ENCODE measurements at regions not wholly inside any gene's neighbourhood (a gene's known extent, or its start where the extent isn't known, plus 50 kb on each side); places are given as distances from the start of the nearest gene placed in this dataset.

DNA sequence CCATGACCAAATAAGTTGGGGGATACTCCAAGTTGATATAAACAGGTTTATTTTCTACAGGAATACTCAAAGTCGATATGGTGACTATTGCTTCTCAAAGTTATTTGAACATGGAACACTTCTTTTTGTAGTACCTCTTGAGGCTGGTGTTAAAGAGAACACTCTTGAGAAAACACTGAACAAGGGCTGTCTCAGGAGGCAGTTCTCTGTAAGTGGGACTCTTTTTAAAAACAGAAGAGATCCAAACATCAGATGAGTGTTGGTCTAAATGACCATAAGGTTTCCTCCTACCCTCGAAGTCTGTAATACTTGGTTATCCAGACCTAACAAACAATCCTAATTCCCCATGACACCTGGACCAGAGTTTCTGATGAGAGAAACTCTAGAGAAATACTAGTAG lies 223.2 kb upstream of the TEX13C start:
- Histone ChIP-seq H3K9me3 (no peaks in the 10 kb centered on the region), H3K27ac (no peak overlapping the region), H3K4me2 (no peak overlapping the region), H3K4me1 (no peaks in the 10 kb centered on the region), H3K4me3 (no peak overlapping the region)
- no peak for TF ChIP-seq HOXA7 (CRISPR knock-in tag; IDR thresholded peaks at IDR 0.05)
- TF ChIP-seq MYC (IDR thresholded peaks at IDR 0.05; ENCODE audit: borderline replicate concordance, low read length) = no peak
- TF ChIP-seq POLR2A (IDR thresholded peaks at IDR 0.05; ENCODE audit: low read length) = no peak
- TF ChIP-seq HOXB5 (CRISPR knock-in tag; IDR thresholded peaks at IDR 0.05) = no peak
- TF ChIP-seq RCOR1 (IDR thresholded peaks at IDR 0.05; ENCODE audit: low read depth, low read length) = no peak
- TF ChIP-seq CBX8 (IDR thresholded peaks at IDR 0.05) = no peak
- TF ChIP-seq NPAS2 (CRISPR knock-in tag; IDR thresholded peaks at IDR 0.05; ENCODE audit: borderline replicate concordance) = no peak
- no peak for TF ChIP-seq ESRRA (IDR thresholded peaks at IDR 0.05; ENCODE audit: borderline replicate concordance, low read length)
- TF ChIP-seq FOSB (CRISPR knock-in tag; IDR thresholded peaks at IDR 0.05) = no peak
- DNase-seq (ENCODE audit: low read depth in 1 of 2, low spot score in 1 of 2) = no peak
- 0% methylated on average over 2 of the region's 2 CpGs for WGBS (ENCODE audit: missing lambda C conversion rate)
- ChIA-PET CTCF (no interaction called here), POLR2A (no interaction called here)
- no peak for ATAC-seq
- peak; percentile 70 for FAIRE-seq

GRCh38 chrX:125096870-125097269 lies 222.8 kb upstream of the TEX13C start:
- H3K27ac ChIP-seq = no peak overlapping the region
- ChIA-PET CTCF (no interaction called here), POLR2A (no interaction called here)
- WGBS (ENCODE audit: missing lambda C conversion rate) = 10% methylated on average over 1 of the region's 1 CpG
- no peak for TF ChIP-seq ZC3H11A (IDR thresholded peaks at IDR 0.05)
- no peak for TF ChIP-seq ZFP36 (IDR thresholded peaks at IDR 0.05; ENCODE audit: borderline replicate concordance, partially characterized antibody)
- no peak for TF ChIP-seq POLR2AphosphoS2 (conservative IDR thresholded peaks at IDR 0.05; ENCODE audit: low read length)
- no peak for TF ChIP-seq GATA3 (IDR thresholded peaks at IDR 0.05; ENCODE audit: borderline replicate concordance)
- no peak for TF ChIP-seq CBX8 (IDR thresholded peaks at IDR 0.05)
- no peak for TF ChIP-seq CEBPB (IDR thresholded peaks at IDR 0.05)
- no peak for TF ChIP-seq RCOR1 (IDR thresholded peaks at IDR 0.05; ENCODE audit: low read depth, low read length)
- TF ChIP-seq ATOH8 (CRISPR knock-in tag; IDR thresholded peaks at IDR 0.05; ENCODE audit: low read depth) = no peak
- no peak for TF ChIP-seq HOXB13 (CRISPR knock-in tag; IDR thresholded peaks at IDR 0.05; ENCODE audit: low read depth)
- TF ChIP-seq TP53 (CRISPR knock-in tag; IDR thresholded peaks at IDR 0.05) = no peak
- TF ChIP-seq CHD4 (IDR thresholded peaks at IDR 0.05; ENCODE audit: borderline replicate concordance) = no peak
- no peak for TF ChIP-seq MAX (IDR thresholded peaks at IDR 0.05)
- TF ChIP-seq, protein P1, sequence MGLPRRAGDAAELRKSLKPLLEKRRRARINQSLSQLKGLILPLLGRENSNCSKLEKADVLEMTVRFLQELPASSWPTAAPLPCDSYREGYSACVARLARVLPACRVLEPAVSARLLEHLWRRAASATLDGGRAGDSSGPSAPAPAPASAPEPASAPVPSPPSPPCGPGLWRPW (IDR thresholded peaks at IDR 0.05) = no peak
- TF ChIP-seq BHLHE40 (IDR thresholded peaks at IDR 0.05; ENCODE audit: low read depth, low read length) = no peak
- no peak for TF ChIP-seq FOXS1 (CRISPR knock-in tag; IDR thresholded peaks at IDR 0.05)
- no peak for TF ChIP-seq SMC3 (IDR thresholded peaks at IDR 0.05)
- TF ChIP-seq RARB (CRISPR knock-in tag; IDR thresholded peaks at IDR 0.05) = no peak
- H3K4me2 ChIP-seq = no peak overlapping the region
- ATAC-seq = no peak
- no peaks in the 10 kb centered on the region for H3K4me1 ChIP-seq
- no peak overlapping the region for H3K4me3 ChIP-seq
- DNase-seq (ENCODE audit: low read depth in 1 of 2, low spot score in 1 of 2) = no peak
- H3K9me3 ChIP-seq = no peaks in the 10 kb centered on the region
- FAIRE-seq = no peak

DNA sequence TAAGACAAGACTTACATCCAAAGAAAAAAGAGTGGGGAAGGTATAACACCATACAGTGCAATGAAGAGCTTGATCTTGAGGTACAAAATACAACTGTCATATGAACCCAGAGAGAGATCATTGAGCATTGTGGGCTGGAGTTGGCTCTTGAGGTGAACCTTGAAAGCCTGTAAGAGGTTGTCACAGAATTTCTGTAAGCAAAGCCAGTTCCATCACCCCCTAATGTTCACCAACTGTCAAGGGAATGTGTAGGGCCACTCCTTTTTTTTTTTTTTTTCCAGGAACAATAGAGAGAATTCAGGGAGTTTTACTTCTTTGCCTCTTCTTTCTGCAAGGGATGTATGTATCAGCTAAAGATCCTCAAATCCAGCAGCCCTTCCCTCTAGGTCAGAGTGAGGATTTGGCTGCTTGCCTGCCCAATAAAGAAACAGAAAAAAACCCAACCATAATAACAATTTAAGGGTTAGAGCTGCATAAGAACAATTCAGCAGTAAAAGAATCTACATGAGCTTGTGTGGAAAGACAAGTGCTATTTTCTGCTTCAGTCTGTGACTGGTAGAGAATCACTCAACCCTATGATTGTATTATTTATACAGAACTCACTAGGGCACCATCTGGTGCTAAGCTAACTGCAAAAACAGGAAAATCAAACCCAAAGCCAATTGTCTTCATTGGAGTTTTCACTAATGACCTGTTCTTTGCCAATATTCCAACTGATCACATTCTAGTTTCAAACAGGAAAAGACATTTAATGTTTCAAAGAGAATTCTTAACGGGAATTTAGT lies 217.5 kb upstream of the TEX13C start:
- ChIA-PET POLR2A (no interaction called here), CTCF (no interaction called here)
- DNase-seq (ENCODE audit: low read depth in 1 of 2, low spot score in 1 of 2) (no peak), ATAC-seq (no peak), FAIRE-seq (no peak)
- Histone ChIP-seq H3K27ac (no peak overlapping the region), H3K4me3 (no peak overlapping the region), H3K4me2 (no peak overlapping the region), H3K9me3 (no peaks in the 10 kb centered on the region), H3K4me1 (no peaks in the 10 kb centered on the region)
- WGBS (ENCODE audit: missing lambda C conversion rate) = 0% methylated on average over 1 of the region's 1 CpG
- TF ChIP-seq SREBF2 (IDR thresholded peaks at IDR 0.05) (no peak), FOXS1 (CRISPR knock-in tag; IDR thresholded peaks at IDR 0.05) (no peak), ZSCAN20 (CRISPR knock-in tag; IDR thresholded peaks at IDR 0.05) (no peak), POLR2AphosphoS2 (conservative IDR thresholded peaks at IDR 0.05; ENCODE audit: low read length) (no peak), HOXB5 (CRISPR knock-in tag; IDR thresholded peaks at IDR 0.05) (no peak), PBX3 (IDR thresholded peaks at IDR 0.05) (no peak), NFE2L2 (conservative IDR thresholded peaks at IDR 0.05; ENCODE audit: low read length) (no peak), JUN (IDR thresholded peaks at IDR 0.05) (no peak), BCL3 (IDR thresholded peaks at IDR 0.05) (no peak), FOSL2 (IDR thresholded peaks at IDR 0.05) (no peak), FOSL2 (CRISPR knock-in tag; IDR thresholded peaks at IDR 0.05) (no peak)
- TF ChIP-seq, protein P2, sequence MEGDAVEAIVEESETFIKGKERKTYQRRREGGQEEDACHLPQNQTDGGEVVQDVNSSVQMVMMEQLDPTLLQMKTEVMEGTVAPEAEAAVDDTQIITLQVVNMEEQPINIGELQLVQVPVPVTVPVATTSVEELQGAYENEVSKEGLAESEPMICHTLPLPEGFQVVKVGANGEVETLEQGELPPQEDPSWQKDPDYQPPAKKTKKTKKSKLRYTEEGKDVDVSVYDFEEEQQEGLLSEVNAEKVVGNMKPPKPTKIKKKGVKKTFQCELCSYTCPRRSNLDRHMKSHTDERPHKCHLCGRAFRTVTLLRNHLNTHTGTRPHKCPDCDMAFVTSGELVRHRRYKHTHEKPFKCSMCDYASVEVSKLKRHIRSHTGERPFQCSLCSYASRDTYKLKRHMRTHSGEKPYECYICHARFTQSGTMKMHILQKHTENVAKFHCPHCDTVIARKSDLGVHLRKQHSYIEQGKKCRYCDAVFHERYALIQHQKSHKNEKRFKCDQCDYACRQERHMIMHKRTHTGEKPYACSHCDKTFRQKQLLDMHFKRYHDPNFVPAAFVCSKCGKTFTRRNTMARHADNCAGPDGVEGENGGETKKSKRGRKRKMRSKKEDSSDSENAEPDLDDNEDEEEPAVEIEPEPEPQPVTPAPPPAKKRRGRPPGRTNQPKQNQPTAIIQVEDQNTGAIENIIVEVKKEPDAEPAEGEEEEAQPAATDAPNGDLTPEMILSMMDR (IDR thresholded peaks at IDR 0.05) = no peak

Measured in A549 (cell line).